ENCODE measurements at regions not wholly inside any gene's neighbourhood (a gene's known extent, or its start where the extent isn't known, plus 50 kb on each side); places are given as distances from the start of the nearest gene placed in this dataset.
"Not testable (repeated sequence)": the region's sequence is repeated elsewhere in the genome, so short reads cannot be mapped to it uniquely, and the experiment has no call there.

DNA sequence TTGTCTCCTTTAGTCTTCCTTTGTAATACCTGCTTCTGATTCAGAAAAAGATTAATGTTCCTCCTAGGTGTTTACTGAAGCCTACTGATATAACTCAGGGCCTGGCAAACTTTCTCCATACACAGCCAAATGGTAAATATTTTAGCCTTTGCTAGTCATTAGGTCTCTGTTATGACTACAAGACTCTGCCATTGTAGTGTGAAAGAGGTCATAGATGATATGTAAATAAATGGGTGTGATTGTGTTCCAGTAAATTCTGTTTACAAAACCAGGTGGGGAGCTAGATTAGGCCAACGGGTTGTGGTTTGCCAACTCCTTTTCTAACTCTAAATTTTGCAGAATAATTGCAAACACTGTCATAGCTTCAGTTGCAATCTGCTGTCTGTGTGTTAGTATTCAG lies 568.1 kb upstream of the GNPDA2 start:
- DNase-seq: no peak
- no peak overlapping the region for H3K4me3 ChIP-seq (ENCODE audit: insufficient read depth, low read depth, low read length)
- H3K36me3 ChIP-seq (replicated peaks; ENCODE audit: control insufficient read depth, insufficient read depth, low read length): no peaks in the 10 kb centered on the region
- no peaks in the 10 kb centered on the region for H3K27me3 ChIP-seq (ENCODE audit: control insufficient read depth, insufficient read depth, low read length)

GRCh38 chr4:45293335-45293734 lies 567.0 kb upstream of the GNPDA2 start:
- Histone ChIP-seq H3K4me3 (ENCODE audit: insufficient read depth, low read depth, low read length) (no peak overlapping the region), H3K36me3 (replicated peaks; ENCODE audit: control insufficient read depth, insufficient read depth, low read length) (no peaks in the 10 kb centered on the region), H3K27me3 (ENCODE audit: control insufficient read depth, insufficient read depth, low read length) (no peaks in the 10 kb centered on the region)
- no peak for DNase-seq

DNA sequence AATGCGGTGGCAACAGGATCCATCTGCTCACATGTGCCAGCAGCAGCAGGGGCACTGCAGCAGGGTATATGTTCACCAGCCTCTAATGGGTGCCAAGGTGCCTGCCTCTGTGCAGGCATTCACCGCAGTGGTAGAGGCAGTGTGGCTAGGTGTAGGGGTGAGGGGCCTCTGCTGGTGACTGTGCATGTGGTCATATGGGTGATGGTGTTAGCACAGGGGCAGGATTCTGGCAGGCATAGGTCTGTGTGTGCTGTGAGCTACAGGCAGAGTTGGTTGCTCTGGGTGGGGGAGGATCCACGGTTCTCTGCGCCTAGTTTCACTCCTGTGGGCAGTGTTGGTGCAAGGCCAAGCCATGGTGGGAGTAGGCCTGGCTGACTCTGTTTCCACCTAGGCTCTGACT lies 566.5 kb upstream of the GNPDA2 start:
- H3K4me3 ChIP-seq (ENCODE audit: insufficient read depth, low read depth, low read length): no peak overlapping the region
- no peaks in the 10 kb centered on the region for H3K27me3 ChIP-seq (ENCODE audit: control insufficient read depth, insufficient read depth, low read length)
- no peaks in the 10 kb centered on the region for H3K36me3 ChIP-seq (replicated peaks; ENCODE audit: control insufficient read depth, insufficient read depth, low read length)
- DNase-seq: no peak

- Histone ChIP-seq H3K27me3 (ENCODE audit: control insufficient read depth, insufficient read depth, low read length) (no peaks in the 10 kb centered on the region), H3K36me3 (replicated peaks; ENCODE audit: control insufficient read depth, insufficient read depth, low read length) (no peaks in the 10 kb centered on the region), H3K4me3 (ENCODE audit: insufficient read depth, low read depth, low read length) (no peak overlapping the region)
- no peak for DNase-seq
These were observed 558.2 kb upstream of the GNPDA2 start for GRCh38 chr4:45284400-45285085.

- H3K36me3 ChIP-seq (replicated peaks; ENCODE audit: control insufficient read depth, insufficient read depth, low read length): no peaks in the 10 kb centered on the region
- no peak for DNase-seq
- H3K4me3 ChIP-seq (ENCODE audit: insufficient read depth, low read depth, low read length): no peak overlapping the region
- no peaks in the 10 kb centered on the region for H3K27me3 ChIP-seq (ENCODE audit: control insufficient read depth, insufficient read depth, low read length)
These were observed 557.0 kb upstream of the GNPDA2 start for GRCh38 chr4:45283352-45283751.

DNA sequence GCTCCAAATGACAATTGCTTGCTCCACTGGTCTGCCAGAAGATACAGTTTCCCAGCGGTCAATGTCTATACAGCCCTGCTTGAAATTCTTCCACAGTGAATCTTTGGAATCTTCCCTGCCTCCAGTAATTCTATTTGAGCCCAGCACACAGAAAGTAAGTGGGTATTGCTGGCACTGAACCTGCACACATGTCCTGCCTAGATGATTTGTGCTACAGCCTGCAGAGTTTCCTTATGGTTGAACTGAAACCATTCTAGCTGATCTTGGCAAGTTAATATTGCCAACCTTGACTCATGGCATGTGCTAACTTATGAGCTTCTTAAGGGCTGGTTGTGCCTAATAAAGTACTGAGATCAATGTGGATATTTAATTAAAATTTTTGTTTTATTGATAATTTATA lies 553.8 kb upstream of the GNPDA2 start:
- Histone ChIP-seq H3K4me3 (ENCODE audit: insufficient read depth, low read depth, low read length) (no peak overlapping the region), H3K36me3 (replicated peaks; ENCODE audit: control insufficient read depth, insufficient read depth, low read length) (no peaks in the 10 kb centered on the region)
- no peak for DNase-seq

GRCh38 chr4:45275862-45276261 lies 549.5 kb upstream of the GNPDA2 start:
- Histone ChIP-seq H3K36me3 (replicated peaks; ENCODE audit: control insufficient read depth, insufficient read depth, low read length) (no peaks in the 10 kb centered on the region), H3K27me3 (ENCODE audit: control insufficient read depth, insufficient read depth, low read length) (no peaks in the 10 kb centered on the region), H3K4me3 (ENCODE audit: insufficient read depth, low read depth, low read length) (no peak overlapping the region)
- DNase-seq: no peak

More for the DNA sequence above, 553.8 kb upstream of the GNPDA2 start:
- H3K27me3 ChIP-seq (ENCODE audit: control insufficient read depth, insufficient read depth, low read length): no peaks in the 10 kb centered on the region

GRCh38 chr4:45248106-45248505 lies 521.8 kb upstream of the GNPDA2 start:
- not testable (repeated sequence) for H3K36me3 ChIP-seq (replicated peaks; ENCODE audit: control insufficient read depth, insufficient read depth, low read length); H3K4me3 ChIP-seq (ENCODE audit: insufficient read depth, low read depth, low read length); DNase-seq; H3K27me3 ChIP-seq (ENCODE audit: control insufficient read depth, insufficient read depth, low read length)

DNA sequence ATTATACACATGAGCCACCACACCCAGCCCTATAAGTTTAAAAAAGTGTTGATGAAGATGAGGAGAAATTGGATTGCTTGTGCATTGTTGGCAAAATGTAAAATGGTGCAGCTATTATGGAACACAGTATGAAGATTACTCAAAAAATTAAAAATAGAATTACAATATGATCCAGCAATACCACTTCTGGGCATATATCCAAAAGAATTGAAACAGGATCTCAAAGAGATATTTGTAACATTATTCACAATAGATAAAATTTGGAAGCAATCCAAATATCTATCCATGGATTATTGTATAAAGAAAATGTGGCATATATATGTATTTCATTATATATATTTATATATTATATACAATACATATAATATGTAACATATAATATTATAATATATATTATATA lies 515.6 kb upstream of the GNPDA2 start:
- DNase-seq: no peak
- Histone ChIP-seq H3K4me3 (ENCODE audit: insufficient read depth, low read depth, low read length) (no peak overlapping the region), H3K36me3 (replicated peaks; ENCODE audit: control insufficient read depth, insufficient read depth, low read length) (no peaks in the 10 kb centered on the region), H3K27me3 (ENCODE audit: control insufficient read depth, insufficient read depth, low read length) (no peaks in the 10 kb centered on the region)

- no peaks in the 10 kb centered on the region for H3K27me3 ChIP-seq (ENCODE audit: control insufficient read depth, insufficient read depth, low read length)
- no peak overlapping the region for H3K4me3 ChIP-seq (ENCODE audit: insufficient read depth, low read depth, low read length)
- no peaks in the 10 kb centered on the region for H3K36me3 ChIP-seq (replicated peaks; ENCODE audit: control insufficient read depth, insufficient read depth, low read length)
- DNase-seq: no peak
These were observed 502.9 kb upstream of the GNPDA2 start for GRCh38 chr4:45229206-45229605.

- no peaks in the 10 kb centered on the region for H3K36me3 ChIP-seq (replicated peaks; ENCODE audit: control insufficient read depth, insufficient read depth, low read length)
- no peak for DNase-seq
- no peak overlapping the region for H3K4me3 ChIP-seq (ENCODE audit: insufficient read depth, low read depth, low read length)
- no peaks in the 10 kb centered on the region for H3K27me3 ChIP-seq (ENCODE audit: control insufficient read depth, insufficient read depth, low read length)
These were observed 489.7 kb upstream of the GNPDA2 start for GRCh38 chr4:45215976-45216542.

DNA sequence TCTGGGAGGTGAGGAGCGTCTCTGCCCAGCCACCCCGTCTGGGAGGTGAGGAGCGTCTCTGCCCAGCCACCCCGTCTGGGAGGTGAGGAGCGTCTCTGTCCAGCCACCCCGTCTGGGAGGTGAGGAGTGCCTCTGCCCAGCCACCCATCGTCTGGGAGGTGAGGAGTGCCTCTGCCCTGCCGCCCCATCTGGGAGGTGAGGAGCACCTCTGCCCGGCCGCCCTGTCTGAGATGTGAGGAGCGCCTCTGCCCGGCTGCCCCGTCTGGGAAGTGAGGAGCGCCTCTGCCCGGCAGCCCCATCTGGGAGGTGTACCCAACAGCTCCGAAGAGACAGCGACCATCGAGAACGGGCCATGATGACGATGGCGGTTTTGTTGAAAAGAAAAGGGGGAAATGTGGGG lies 482.1 kb upstream of the GNPDA2 start:
- not testable (repeated sequence) for DNase-seq; H3K27me3 ChIP-seq (ENCODE audit: control insufficient read depth, insufficient read depth, low read length); H3K4me3 ChIP-seq (ENCODE audit: insufficient read depth, low read depth, low read length); H3K36me3 ChIP-seq (replicated peaks; ENCODE audit: control insufficient read depth, insufficient read depth, low read length)

GRCh38 chr4:45207864-45208331 lies 481.5 kb upstream of the GNPDA2 start:
- DNase-seq; H3K27me3 ChIP-seq (ENCODE audit: control insufficient read depth, insufficient read depth, low read length); H3K36me3 ChIP-seq (replicated peaks; ENCODE audit: control insufficient read depth, insufficient read depth, low read length); H3K4me3 ChIP-seq (ENCODE audit: insufficient read depth, low read depth, low read length): not testable (repeated sequence)

DNA sequence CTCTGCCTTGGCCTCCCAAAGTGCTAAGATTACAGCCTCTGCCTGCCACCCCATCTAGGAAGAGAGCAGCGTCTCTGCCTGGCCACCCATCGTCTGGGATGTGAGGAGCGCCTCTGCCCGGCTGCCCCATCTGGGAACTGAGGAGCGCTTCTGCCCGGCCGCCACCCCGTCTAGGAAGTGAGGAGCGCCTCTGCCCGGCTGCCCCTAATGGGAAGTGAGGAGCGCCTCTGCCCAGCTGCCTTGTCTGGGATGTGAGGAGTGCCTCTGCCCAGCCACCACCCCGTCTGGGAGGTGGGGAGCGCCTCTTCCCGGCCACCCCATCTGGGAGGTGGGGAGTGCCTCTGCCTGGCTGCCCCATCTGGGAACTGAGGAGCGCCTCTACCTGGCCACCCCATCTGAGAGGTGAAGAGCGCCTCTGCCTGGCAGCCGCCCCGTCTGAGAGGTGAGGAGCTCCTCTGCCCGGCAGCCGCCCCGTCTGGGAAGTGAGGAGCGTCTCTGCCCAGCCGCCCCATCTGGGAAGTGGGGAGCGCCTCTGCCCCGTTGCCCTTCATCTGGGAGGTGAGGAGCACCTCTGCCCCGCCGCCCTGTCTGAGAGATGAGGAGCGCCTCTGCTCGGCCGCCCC lies 481.0 kb upstream of the GNPDA2 start:
- not testable (repeated sequence) for H3K36me3 ChIP-seq (replicated peaks; ENCODE audit: control insufficient read depth, insufficient read depth, low read length); DNase-seq; H3K27me3 ChIP-seq (ENCODE audit: control insufficient read depth, insufficient read depth, low read length); H3K4me3 ChIP-seq (ENCODE audit: insufficient read depth, low read depth, low read length)

GRCh38 chr4:45199736-45200135 lies 473.4 kb upstream of the GNPDA2 start:
- no peak for DNase-seq
- no peaks in the 10 kb centered on the region for H3K27me3 ChIP-seq (ENCODE audit: control insufficient read depth, insufficient read depth, low read length)
- no peak overlapping the region for H3K4me3 ChIP-seq (ENCODE audit: insufficient read depth, low read depth, low read length)
- H3K36me3 ChIP-seq (replicated peaks; ENCODE audit: control insufficient read depth, insufficient read depth, low read length): no peaks in the 10 kb centered on the region

All from H7 (cell line).